H1 (cell line): ENCODE measurements at regions not wholly inside any gene's neighbourhood (a gene's known extent, or its start where the extent isn't known, plus 50 kb on each side); places are given as distances from the start of the nearest gene placed in this dataset.

Source experiments
- CTCF ChIA-PET: fragments of 300-600 bp; sonication (Branson Sonifier 250); formaldehyde crosslinking; loops from one replicate; lab custom pipeline; 2021; ENCODE audit not compliant: partially characterized antibody; lab: Charles Lee
- POLR2A ChIA-PET: fragments of 300-600 bp; sonication (Branson Sonifier 250); formaldehyde crosslinking; loops from one replicate; lab custom pipeline; 2021; ENCODE audit warnings: inconsistent platforms; ENCODE audit not compliant: partially characterized antibody; lab: Charles Lee
- DNase-seq, 2 experiments: peaks; one replicate each; pipeline versions ENCODE4 v3.0.0 to v3.0.0-alpha.2; 2010 to 2022; ENCODE audit warnings: low spot score in 2 of 2, low read depth in 1 of 2, mixed read lengths in 1 of 2
- FAIRE-seq: peaks from 2 replicates; lab custom pipeline; 2011; peaks lifted over from hg19 to GRCh38; lab: Jason Lieb, UNC
- H2AFZ ChIP-seq: 2 replicates; pipeline ENCODE4 v1.8.1; 2012; ENCODE audit warnings: low read length, inconsistent platforms
- H2AK5ac ChIP-seq: 2 replicates; pipeline ENCODE4 v1.6.1; 2013; ENCODE audit warnings: low read depth, low read length
- H2BK120ac ChIP-seq: replicated peaks from 2 replicates; pipeline ENCODE3; 2013; ENCODE audit warnings: low read depth, low read length, inconsistent platforms
- H2BK12ac ChIP-seq: 2 replicates; pipeline ENCODE4 v1.6.1; 2013; ENCODE audit warnings: low read depth, low read length
- H2BK15ac ChIP-seq: 2 replicates; pipeline ENCODE4 v1.6.1; 2013; ENCODE audit warnings: low read length
- H2BK20ac ChIP-seq: 2 replicates; pipeline ENCODE4 v1.6.1; 2013; ENCODE audit warnings: low read length
- H2BK5ac ChIP-seq: 2 replicates; pipeline ENCODE4 v1.6.1; 2013; ENCODE audit warnings: low read depth, low read length
- H3K14ac ChIP-seq: 2 replicates; pipeline ENCODE4 v1.6.1; 2013; ENCODE audit warnings: inconsistent platforms; ENCODE audit not compliant: insufficient read length
- H3K18ac ChIP-seq: 2 replicates; pipeline ENCODE4 v1.6.1; 2013; ENCODE audit warnings: low read length; ENCODE audit errors: extremely low read depth
- H3K23ac ChIP-seq: 2 replicates; pipeline ENCODE4 v1.6.1; 2013; ENCODE audit warnings: inconsistent platforms; ENCODE audit not compliant: insufficient read length
- H3K23me2 ChIP-seq: 2 replicates; pipeline ENCODE4 v1.6.1; 2013; ENCODE audit warnings: low read depth, low read length
- H3K27ac ChIP-seq: 2 replicates; pipeline ENCODE4 v1.6.1; 2011; ENCODE audit warnings: low read depth, low read length, inconsistent platforms
- H3K27me3 ChIP-seq, 4 experiments: replicated peaks in 1 of 4; 1 replicate in 1 of 4; 2 replicates in 3 of 4; pipeline versions ENCODE4 v1.6.1 to v1.8.1; 2011 to 2013; ENCODE audit warnings: low read length in 3 of 4, mild to moderate bottlenecking in 3 of 4, inconsistent platforms in 2 of 4, mixed read lengths in 2 of 4, moderate library complexity in 1 of 4; ENCODE audit not compliant: control insufficient read depth in 3 of 4, insufficient read depth in 3 of 4; ENCODE audit errors: extremely low read depth in 1 of 4
- H3K36me3 ChIP-seq, 4 experiments: 2 replicates each; pipeline versions ENCODE4 v1.6.1 to v1.8.1; 2011 to 2013; ENCODE audit warnings: mild to moderate bottlenecking in 4 of 4, low read length in 3 of 4, moderate library complexity in 2 of 4, control low read depth in 1 of 4, inconsistent platforms in 1 of 4; ENCODE audit not compliant: insufficient read depth in 4 of 4, control insufficient read depth in 2 of 4
- H3K4ac ChIP-seq: replicated peaks from 2 replicates; pipeline ENCODE3; 2013; ENCODE audit warnings: low read length, low read depth, mixed read lengths, inconsistent platforms; ENCODE audit not compliant: insufficient read length
- H3K4me1 ChIP-seq, 4 experiments: replicated peaks in 1 of 4; 1 replicate in 1 of 4; 2 replicates in 3 of 4; pipeline versions ENCODE4 v1.6.1 to v1.8.1; 2011 to 2013; ENCODE audit warnings: low read length in 3 of 4, inconsistent platforms in 2 of 4, mixed read lengths in 1 of 4; ENCODE audit not compliant: insufficient read depth in 4 of 4, control insufficient read depth in 3 of 4
- H3K4me2 ChIP-seq, 2 experiments: 2 replicates each; pipeline versions ENCODE4 v1.6.1 to v1.8.1; 2011 to 2013; ENCODE audit warnings: low read depth in 2 of 2, low read length in 2 of 2, control low read depth in 1 of 2, inconsistent platforms in 1 of 2, mild to moderate bottlenecking in 1 of 2; ENCODE audit not compliant: insufficient read depth in 1 of 2
- H3K4me3 ChIP-seq, 4 experiments: fragments of 200-600, 300-600 bp in 1 of 4; sonication (generic), shearing (Covaris generic), sonication (Bioruptor Twin) in 1 of 4; 2 replicates each; pipeline versions ENCODE4 v1.5.1 to v1.8.1; 2011 to 2016; ENCODE audit warnings: low read length in 4 of 4, low read depth in 3 of 4, control low read depth in 2 of 4, inconsistent platforms in 2 of 4, mild to moderate bottlenecking in 2 of 4, mixed read lengths in 1 of 4, moderate library complexity in 1 of 4; ENCODE audit not compliant: insufficient read depth in 2 of 4; ENCODE audit errors: extremely low read depth in 1 of 4
- H3K56ac ChIP-seq: replicated peaks from 2 replicates; pipeline ENCODE3; 2013; ENCODE audit warnings: low read depth, mild to moderate bottlenecking, mixed read lengths, low read length, inconsistent platforms; ENCODE audit not compliant: insufficient read length
- H3K79me1 ChIP-seq: 2 replicates; pipeline ENCODE4 v1.6.1; 2013; ENCODE audit warnings: low read depth, low read length, control low read depth
- H3K79me2 ChIP-seq, 2 experiments: 2 replicates each; pipeline versions ENCODE4 v1.6.1 to v1.8.1; 2012 to 2013; ENCODE audit warnings: low read length in 2 of 2, mild to moderate bottlenecking in 2 of 2, inconsistent platforms in 1 of 2; ENCODE audit not compliant: insufficient read depth in 2 of 2, control insufficient read depth in 1 of 2
- H3K9ac ChIP-seq, 4 experiments: replicated peaks in 1 of 4; 1 replicate in 1 of 4; 2 replicates in 3 of 4; pipeline versions ENCODE4 v1.6.1 to v1.8.1; 2011 to 2013; ENCODE audit warnings: low read depth in 3 of 4, low read length in 3 of 4, control low read depth in 2 of 4, mild to moderate bottlenecking in 2 of 4, moderate library complexity in 2 of 4, inconsistent platforms in 1 of 4; ENCODE audit errors: extremely low read depth in 1 of 4
- H3K9me3 ChIP-seq, 2 experiments: 2 replicates each; pipeline versions ENCODE4 v1.6.1 to v1.8.1; 2012 to 2013; ENCODE audit warnings: mild to moderate bottlenecking in 2 of 2, moderate library complexity in 2 of 2, control low read depth in 1 of 2, inconsistent platforms in 1 of 2, low read depth in 1 of 2, low read length in 1 of 2, mixed read lengths in 1 of 2; ENCODE audit not compliant: insufficient read depth in 2 of 2
- H4K20me1 ChIP-seq, 2 experiments: replicated peaks in 1 of 2; 2 replicates each; pipeline versions ENCODE3 to v1.8.1; 2011 to 2013; ENCODE audit warnings: inconsistent platforms in 2 of 2, low read length in 2 of 2, mild to moderate bottlenecking in 1 of 2; ENCODE audit not compliant: insufficient read depth in 2 of 2, control insufficient read depth in 1 of 2
- H4K5ac ChIP-seq: 2 replicates; pipeline ENCODE4 v1.6.1; 2013; ENCODE audit warnings: low read length, low read depth, mixed read lengths, inconsistent platforms; ENCODE audit not compliant: insufficient read length
- H4K8ac ChIP-seq: 2 replicates; pipeline ENCODE4 v1.8.0; 2013; ENCODE audit warnings: mild to moderate bottlenecking, moderate library complexity, low read length, inconsistent platforms; ENCODE audit not compliant: insufficient read depth; ENCODE audit errors: extremely low read depth
- H4K91ac ChIP-seq: replicated peaks from 2 replicates; pipeline ENCODE3; 2013; ENCODE audit warnings: low read length, mixed read lengths, inconsistent platforms; ENCODE audit not compliant: insufficient read length
- BCL11A ChIP-seq, 2 experiments: IDR thresholded peaks; one replicate each; pipeline ENCODE4 v1.6.1; 2011; ENCODE audit warnings: low read depth in 2 of 2, low read length in 2 of 2, mild to moderate bottlenecking in 2 of 2
- CHD1 ChIP-seq: IDR thresholded peaks from 2 replicates; pipeline ENCODE4 v1.6.1; 2012; ENCODE audit warnings: low read depth, low read length, improper control_type of control experiment
- EP300 ChIP-seq, 2 experiments: IDR thresholded peaks; 1 replicate in 1 of 2; 2 replicates in 1 of 2; pipeline ENCODE4 v1.6.1; 2011 to 2012; ENCODE audit warnings: low read depth in 2 of 2, low read length in 2 of 2, mild to moderate bottlenecking in 2 of 2, borderline replicate concordance in 1 of 2, inconsistent platforms in 1 of 2, moderate library complexity in 1 of 2
- EZH2 ChIP-seq: fragments of 200-600 bp; sonication (generic); IDR thresholded peaks from 2 replicates; pipeline ENCODE4 v1.7.1; 2012; ENCODE audit warnings: low read depth, mild to moderate bottlenecking, moderate library complexity, low read length, inconsistent platforms; ENCODE audit not compliant: severe bottlenecking
- KDM1A ChIP-seq: fragments of 200-600, 300-600 bp; sonication (generic); IDR thresholded peaks from 2 replicates; pipeline ENCODE4 v1.7.1; 2016; ENCODE audit warnings: mild to moderate bottlenecking, low read length, borderline replicate concordance
- NANOG ChIP-seq: IDR thresholded peaks from 2 replicates; pipeline ENCODE4 v1.6.1; 2011; ENCODE audit warnings: low read length, low read depth, mild to moderate bottlenecking, inconsistent platforms; ENCODE audit not compliant: insufficient read depth, poor library complexity, severe bottlenecking
- PHF8 ChIP-seq: fragments of 200-600 bp; sonication (generic); conservative IDR thresholded peaks from 2 replicates; pipeline ENCODE4 v1.7.1; 2012; ENCODE audit warnings: low read depth, mild to moderate bottlenecking, inconsistent platforms, low read length, moderate library complexity
- POLR2AphosphoS5 ChIP-seq: IDR thresholded peaks from 2 replicates; pipeline ENCODE4 v1.6.1; 2011; ENCODE audit warnings: low read depth, low read length
- RFX5 ChIP-seq: IDR thresholded peaks from 2 replicates; pipeline ENCODE4 v1.6.1; 2011; ENCODE audit warnings: low read depth, low read length, improper control_type of control experiment, borderline replicate concordance
- SAP30 ChIP-seq: fragments of 300-600 bp; sonication (generic); IDR thresholded peaks from 2 replicates; pipeline ENCODE4 v1.7.1; 2012; ENCODE audit warnings: low read length, moderate library complexity, mild to moderate bottlenecking, inconsistent platforms; ENCODE audit not compliant: insufficient read depth, insufficient replicate concordance
- SRF ChIP-seq: IDR thresholded peaks from 2 replicates; pipeline ENCODE4 v1.6.1; 2011; ENCODE audit warnings: mild to moderate bottlenecking, low read depth, low read length, moderate library complexity
- TBP ChIP-seq: IDR thresholded peaks from 2 replicates; pipeline ENCODE4 v1.6.1; 2011; ENCODE audit warnings: low read depth, low read length, improper control_type of control experiment
- USF2 ChIP-seq: IDR thresholded peaks from 2 replicates; pipeline ENCODE4 v1.6.1; 2011; ENCODE audit warnings: low read length, improper control_type of control experiment
- WGBS, 2 experiments: shearing (Covaris generic) in 1 of 2; methylation state at CpG; one replicate each; pipeline versions ENCODE4 v1.1.6 to v1.1.7; 2013 to 2015; ENCODE audit warnings: low lambda C conversion rate in 2 of 2, mixed read lengths in 2 of 2, inconsistent platforms in 1 of 2, low coverage in 1 of 2, missing lambda C conversion rate in 1 of 2; ENCODE audit not compliant: insufficient replicate concordance in 2 of 2, insufficient coverage in 1 of 2, insufficient read length in 1 of 2; ENCODE audit errors: extremely low coverage in 1 of 2, missing lambda C conversion rate in 1 of 2; 5-methylcytosine and 5-hydroxymethylcytosine counted together

GRCh38 chr16:17638134-17638533 is 167.4 kb upstream of the XYLT1 start:
- no peak for FAIRE-seq
- no peak for DNase-seq
- Histone ChIP-seq H4K20me1 (no peaks in the 10 kb centered on the region), H4K8ac (no peak overlapping the region), H3K4ac (no peak overlapping the region), H3K79me1 (no peaks in the 10 kb centered on the region), H3K4me3 (no peak overlapping the region), H2BK120ac (no peak overlapping the region), H3K9ac (no peak overlapping the region), H3K23ac (no peak overlapping the region), H2BK5ac (no peak overlapping the region), H2AFZ (no peak overlapping the region), H3K36me3 (no peaks in the 10 kb centered on the region; a peak in 1 of 8 replicates), H3K4me2 (no peak overlapping the region), H2BK20ac (no peak overlapping the region), H3K27me3 (no peaks in the 10 kb centered on the region), H2AK5ac (no peak overlapping the region), H3K4me1 (peaks cover 0 to 6% (median 0%) of the 10 kb centered on the region in 4 experiments; a peak in 3 of 7 replicates), H3K14ac (no peak overlapping the region), H4K91ac (no peak overlapping the region), H3K56ac (no peak overlapping the region), H4K5ac (no peak overlapping the region), H2BK15ac (no peak overlapping the region), H3K18ac (no peak overlapping the region), H3K9me3 (0 out of 4 replicates have a peak, but pooled peaks cover 0 to 3% of the 10 kb centered on the region in 2 experiments), H3K27ac (no peak overlapping the region), H3K79me2 (no peaks in the 10 kb centered on the region), H2BK12ac (no peak overlapping the region), H3K23me2 (no peaks in the 10 kb centered on the region)
- ChIA-PET POLR2A (no interaction called here), CTCF (interaction anchor here (1.1 kb wide), 1 partner anchor 59 kb away, joined by 3 read pairs; no protein-coding TSS in a partner anchor)
- 86% methylated on average over 8 of the region's 8 CpGs; no CpG with 5 or more reads in 1 of the 2 experiments for WGBS, 2 experiments
- TF ChIP-seq USF2: no peak
- no peak for TF ChIP-seq NANOG
- TF ChIP-seq RFX5: no peak
- no peak for TF ChIP-seq CHD1
- no peak for TF ChIP-seq POLR2AphosphoS5
- no peak for TF ChIP-seq EP300 (IDR thresholded peaks at IDR 0.05; ENCODE audit: borderline replicate concordance in 1 of 2, low read depth in 2 of 2, low read length in 2 of 2)
- no peak for TF ChIP-seq TBP
- no peak for TF ChIP-seq KDM1A
- TF ChIP-seq SRF: no peak
- no peak for TF ChIP-seq PHF8
- TF ChIP-seq BCL11A (IDR thresholded peaks at IDR 0.05; ENCODE audit: low read depth in 2 of 2, low read length in 2 of 2): no peak
- TF ChIP-seq SAP30: no peak
- no peak for TF ChIP-seq EZH2
